ENCODE measurements at regions not wholly inside any gene's neighbourhood (a gene's known extent, or its start where the extent isn't known, plus 50 kb on each side); places are given as distances from the start of the nearest gene placed in this dataset.

GRCh38 chr7:35374858-35375257 lies 121.0 kb upstream of the TBX20 start:
- Histone ChIP-seq H3K4me2 (ENCODE audit: low read depth, low read length, poor library complexity, severe bottlenecking) (no peak overlapping the region), H4K20me1 (ENCODE audit: low read depth, low read length) (no peaks in the 10 kb centered on the region), H2AFZ (ENCODE audit: low read depth, low read length, severe bottlenecking) (no peak overlapping the region), H3K9me2 (replicated peaks; ENCODE audit: insufficient read depth, low read length) (no peaks in the 10 kb centered on the region), H3K9me3 (ENCODE audit: insufficient read depth, low read length) (no peaks in the 10 kb centered on the region), H3K4me3 (ENCODE audit: insufficient read depth, low read length, poor library complexity, severe bottlenecking) (no peak overlapping the region), H3K27me3 (ENCODE audit: low read length) (no peaks in the 10 kb centered on the region), H3K79me2 (ENCODE audit: insufficient read depth, low read length) (no peaks in the 10 kb centered on the region), H3K27ac (ENCODE audit: low read depth, low read length) (no peak overlapping the region), H3K9ac (ENCODE audit: low read length) (no peak overlapping the region), H3F3A (ENCODE audit: insufficient read depth) (no peaks in the 10 kb centered on the region), H3K36me3 (ENCODE audit: low read length) (no peaks in the 10 kb centered on the region)
- TF ChIP-seq CTCF (IDR thresholded peaks at IDR 0.05; ENCODE audit: insufficient read depth, low read length, poor library complexity, severe bottlenecking): no peak
- no peak for TF ChIP-seq EZH2phosphoT487 (conservative IDR thresholded peaks at IDR 0.05; ENCODE audit: low read length)

- no peaks in the 10 kb centered on the region for H3F3A ChIP-seq (ENCODE audit: insufficient read depth)
- H2AFZ ChIP-seq (ENCODE audit: low read depth, low read length, severe bottlenecking): no peak overlapping the region
- no peaks in the 10 kb centered on the region for H4K20me1 ChIP-seq (ENCODE audit: low read depth, low read length)
- H3K36me3 ChIP-seq (ENCODE audit: low read length): no peaks in the 10 kb centered on the region
- no peak overlapping the region for H3K4me3 ChIP-seq (ENCODE audit: insufficient read depth, low read length, poor library complexity, severe bottlenecking)
- no peak overlapping the region for H3K27ac ChIP-seq (ENCODE audit: low read depth, low read length)
- H3K9me3 ChIP-seq (ENCODE audit: insufficient read depth, low read length): no peaks in the 10 kb centered on the region
- no peaks in the 10 kb centered on the region for H3K9me2 ChIP-seq (replicated peaks; ENCODE audit: insufficient read depth, low read length)
- TF ChIP-seq EZH2phosphoT487 (conservative IDR thresholded peaks at IDR 0.05; ENCODE audit: low read length) (no peak), CTCF (IDR thresholded peaks at IDR 0.05; ENCODE audit: insufficient read depth, low read length, poor library complexity, severe bottlenecking) (no peak)
- no peaks in the 10 kb centered on the region for H3K79me2 ChIP-seq (ENCODE audit: insufficient read depth, low read length)
- no peak overlapping the region for H3K9ac ChIP-seq (ENCODE audit: low read length)
- H3K27me3 ChIP-seq (ENCODE audit: low read length): no peaks in the 10 kb centered on the region
- no peak overlapping the region for H3K4me2 ChIP-seq (ENCODE audit: low read depth, low read length, poor library complexity, severe bottlenecking)
These were observed 117.3 kb upstream of the TBX20 start for GRCh38 chr7:35371221-35371620.

- TF ChIP-seq EZH2phosphoT487 (conservative IDR thresholded peaks at IDR 0.05; ENCODE audit: low read length) (no peak), CTCF (IDR thresholded peaks at IDR 0.05; ENCODE audit: insufficient read depth, low read length, poor library complexity, severe bottlenecking) (no peak)
- no peak overlapping the region for H3K9ac ChIP-seq (ENCODE audit: low read length)
- H3K27me3 ChIP-seq (ENCODE audit: low read length): no peaks in the 10 kb centered on the region
- H3K4me3 ChIP-seq (ENCODE audit: insufficient read depth, low read length, poor library complexity, severe bottlenecking): no peak overlapping the region
- H3K36me3 ChIP-seq (ENCODE audit: low read length): no peaks in the 10 kb centered on the region
- no peak overlapping the region for H3K4me2 ChIP-seq (ENCODE audit: low read depth, low read length, poor library complexity, severe bottlenecking)
- H4K20me1 ChIP-seq (ENCODE audit: low read depth, low read length): no peaks in the 10 kb centered on the region
- no peaks in the 10 kb centered on the region for H3F3A ChIP-seq (ENCODE audit: insufficient read depth)
- no peak overlapping the region for H3K27ac ChIP-seq (ENCODE audit: low read depth, low read length)
- H2AFZ ChIP-seq (ENCODE audit: low read depth, low read length, severe bottlenecking): no peak overlapping the region
- H3K9me2 ChIP-seq (replicated peaks; ENCODE audit: insufficient read depth, low read length): no peaks in the 10 kb centered on the region
- H3K9me3 ChIP-seq (ENCODE audit: insufficient read depth, low read length): no peaks in the 10 kb centered on the region
- no peaks in the 10 kb centered on the region for H3K79me2 ChIP-seq (ENCODE audit: insufficient read depth, low read length)
These were observed 116.8 kb upstream of the TBX20 start for GRCh38 chr7:35370687-35371086.

Measured in SU-DHL-6 (cell line).